ENCODE measurements at regions not wholly inside any gene's neighbourhood (a gene's known extent, or its start where the extent isn't known, plus 50 kb on each side); places are given as distances from the start of the nearest gene placed in this dataset.

GRCh38 chr13:47461816-47462215 lies 539.3 kb downstream of the SUCLA2 start:
- Mint-ChIP-seq H3K27ac (no peak overlapping the region), H3K4me3 (no peak overlapping the region), H3K4me1 (no peaks in the 10 kb centered on the region), H3K9me3 (peaks cover 7 to 8% of the 10 kb centered on the region in 2 donors), H3K36me3 (peaks cover 6% of the 10 kb centered on the region), H3K27me3 (ENCODE audit: low read depth in 2 of 2) (no peaks in the 10 kb centered on the region)
- ATAC-seq (no peak), DNase-seq (no peak)
- Histone ChIP-seq H3K36me3 (ENCODE audit: control insufficient read depth, insufficient read depth, low read length) (no peaks in the 10 kb centered on the region), H3K4me1 (ENCODE audit: control insufficient read depth, insufficient read depth, low read length) (no peaks in the 10 kb centered on the region), H3K4me3 (ENCODE audit: low read length) (no peak overlapping the region), H3K9me3 (ENCODE audit: control insufficient read depth, insufficient read depth, low read length) (peaks cover 8% of the 10 kb centered on the region), H3K27me3 (ENCODE audit: control insufficient read depth, insufficient read depth, low read length) (no peaks in the 10 kb centered on the region), H3K27ac (ENCODE audit: low read length) (no peak overlapping the region)
- intact Hi-C loops (cut with micrococcal nuclease) = no loop called here
- WGBS (ENCODE audit: insufficient coverage) = 90% methylated on average over 1 of the region's 1 CpG
- TF ChIP-seq, protein P1, sequence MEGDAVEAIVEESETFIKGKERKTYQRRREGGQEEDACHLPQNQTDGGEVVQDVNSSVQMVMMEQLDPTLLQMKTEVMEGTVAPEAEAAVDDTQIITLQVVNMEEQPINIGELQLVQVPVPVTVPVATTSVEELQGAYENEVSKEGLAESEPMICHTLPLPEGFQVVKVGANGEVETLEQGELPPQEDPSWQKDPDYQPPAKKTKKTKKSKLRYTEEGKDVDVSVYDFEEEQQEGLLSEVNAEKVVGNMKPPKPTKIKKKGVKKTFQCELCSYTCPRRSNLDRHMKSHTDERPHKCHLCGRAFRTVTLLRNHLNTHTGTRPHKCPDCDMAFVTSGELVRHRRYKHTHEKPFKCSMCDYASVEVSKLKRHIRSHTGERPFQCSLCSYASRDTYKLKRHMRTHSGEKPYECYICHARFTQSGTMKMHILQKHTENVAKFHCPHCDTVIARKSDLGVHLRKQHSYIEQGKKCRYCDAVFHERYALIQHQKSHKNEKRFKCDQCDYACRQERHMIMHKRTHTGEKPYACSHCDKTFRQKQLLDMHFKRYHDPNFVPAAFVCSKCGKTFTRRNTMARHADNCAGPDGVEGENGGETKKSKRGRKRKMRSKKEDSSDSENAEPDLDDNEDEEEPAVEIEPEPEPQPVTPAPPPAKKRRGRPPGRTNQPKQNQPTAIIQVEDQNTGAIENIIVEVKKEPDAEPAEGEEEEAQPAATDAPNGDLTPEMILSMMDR (IDR thresholded peaks at IDR 0.05) = no peak

GRCh38 chr13:47459512-47459911 lies 541.6 kb downstream of the SUCLA2 start:
- H3K4me1 Mint-ChIP-seq = no peaks in the 10 kb centered on the region
- ATAC-seq (no peak), DNase-seq (no peak)
- H3K4me1 ChIP-seq (ENCODE audit: control insufficient read depth, insufficient read depth, low read length) = no peaks in the 10 kb centered on the region
- TF ChIP-seq, protein P1 (IDR thresholded peaks at IDR 0.05) = no peak
- WGBS (ENCODE audit: insufficient coverage) = 18% methylated on average over 2 of the region's 2 CpGs
- H3K36me3 ChIP-seq (ENCODE audit: control insufficient read depth, insufficient read depth, low read length) = no peaks in the 10 kb centered on the region
- no peak overlapping the region for H3K4me3 ChIP-seq (ENCODE audit: low read length)
- peaks cover 8% of the 10 kb centered on the region for H3K9me3 ChIP-seq (ENCODE audit: control insufficient read depth, insufficient read depth, low read length)
- no peak overlapping the region for H3K27ac Mint-ChIP-seq
- intact Hi-C loops (cut with micrococcal nuclease) = no loop called here
- no peaks in the 10 kb centered on the region for H3K9me3 Mint-ChIP-seq
- no peak overlapping the region for H3K27ac ChIP-seq (ENCODE audit: low read length)
- no peaks in the 10 kb centered on the region for H3K27me3 Mint-ChIP-seq (ENCODE audit: low read depth in 2 of 2)
- H3K27me3 ChIP-seq (ENCODE audit: control insufficient read depth, insufficient read depth, low read length) = no peaks in the 10 kb centered on the region
- no peaks in the 10 kb centered on the region for H3K36me3 Mint-ChIP-seq
- no peak overlapping the region for H3K4me3 Mint-ChIP-seq

DNA sequence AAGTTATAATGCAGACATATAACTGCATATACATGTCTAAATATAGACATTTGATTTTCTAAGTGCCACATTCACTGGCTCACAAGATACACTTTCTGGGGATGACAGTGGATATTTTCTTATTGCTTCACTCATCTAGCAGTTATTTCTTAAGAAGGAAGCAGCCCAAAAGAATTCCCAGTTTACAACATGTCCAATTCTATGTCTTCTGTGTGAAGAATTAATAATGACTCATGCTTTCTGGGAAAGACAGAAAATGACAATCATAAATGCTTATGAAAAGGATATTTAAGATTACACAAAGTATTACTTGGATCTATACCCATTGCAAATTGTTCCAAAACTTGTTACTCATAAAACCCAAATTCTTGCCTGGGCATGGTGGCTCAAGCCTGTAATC lies 543.4 kb downstream of the SUCLA2 start:
- no peak for ATAC-seq
- H3K27ac ChIP-seq (ENCODE audit: low read length) = no peak overlapping the region
- no peaks in the 10 kb centered on the region for H3K9me3 ChIP-seq (ENCODE audit: control insufficient read depth, insufficient read depth, low read length)
- intact Hi-C loops (cut with micrococcal nuclease) = no loop called here
- H3K4me3 ChIP-seq (ENCODE audit: low read length) = no peak overlapping the region
- H3K27ac Mint-ChIP-seq = no peak overlapping the region
- H3K4me1 ChIP-seq (ENCODE audit: control insufficient read depth, insufficient read depth, low read length) = no peaks in the 10 kb centered on the region
- no peaks in the 10 kb centered on the region for H3K4me1 Mint-ChIP-seq
- no peaks in the 10 kb centered on the region for H3K36me3 Mint-ChIP-seq
- no peaks in the 10 kb centered on the region for H3K27me3 ChIP-seq (ENCODE audit: control insufficient read depth, insufficient read depth, low read length)
- DNase-seq = no peak
- peaks cover 1 to 2% of the 10 kb centered on the region in 2 donors for H3K9me3 Mint-ChIP-seq
- no peak overlapping the region for H3K4me3 Mint-ChIP-seq
- TF ChIP-seq, protein P1 (IDR thresholded peaks at IDR 0.05) = no peak
- no peaks in the 10 kb centered on the region for H3K36me3 ChIP-seq (ENCODE audit: control insufficient read depth, insufficient read depth, low read length)
- H3K27me3 Mint-ChIP-seq (ENCODE audit: low read depth in 2 of 2) = no peaks in the 10 kb centered on the region

DNA sequence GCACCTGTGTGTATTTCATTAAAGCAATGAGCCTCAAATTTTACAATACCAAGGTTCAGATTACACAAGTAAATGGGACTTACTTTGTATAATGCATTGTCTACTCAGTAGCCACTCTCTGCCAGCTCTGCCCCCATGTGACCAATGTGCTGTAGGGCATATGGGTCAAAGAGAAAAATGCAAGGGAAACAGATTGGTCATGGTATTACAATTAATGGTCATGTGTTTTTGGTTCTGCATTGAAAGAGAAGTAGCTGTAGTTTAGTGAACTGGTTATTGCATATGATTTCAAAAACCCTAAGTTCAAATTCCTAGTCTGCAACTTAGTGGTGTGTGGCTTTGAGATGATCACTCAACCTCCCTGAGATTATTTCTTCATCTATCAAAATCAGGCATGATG lies 545.4 kb downstream of the SUCLA2 start:
- no peak for ATAC-seq

More for the DNA sequence above, 545.4 kb downstream of the SUCLA2 start:
- Histone ChIP-seq H3K36me3 (ENCODE audit: control insufficient read depth, insufficient read depth, low read length) (no peaks in the 10 kb centered on the region), H3K27ac (ENCODE audit: low read length) (no peak overlapping the region), H3K27me3 (ENCODE audit: control insufficient read depth, insufficient read depth, low read length) (no peaks in the 10 kb centered on the region), H3K4me1 (ENCODE audit: control insufficient read depth, insufficient read depth, low read length) (no peaks in the 10 kb centered on the region), H3K4me3 (ENCODE audit: low read length) (no peak overlapping the region), H3K9me3 (ENCODE audit: control insufficient read depth, insufficient read depth, low read length) (no peaks in the 10 kb centered on the region)
- H3K4me1 Mint-ChIP-seq = no peaks in the 10 kb centered on the region
- DNase-seq = no peak
- H3K36me3 Mint-ChIP-seq = no peaks in the 10 kb centered on the region
- TF ChIP-seq, protein P1 (IDR thresholded peaks at IDR 0.05) = no peak
- no peak overlapping the region for H3K27ac Mint-ChIP-seq
- H3K27me3 Mint-ChIP-seq (ENCODE audit: low read depth in 2 of 2) = peaks cover 0 to 4% of the 10 kb centered on the region in 2 donors
- H3K9me3 Mint-ChIP-seq = peaks cover 4 to 6% of the 10 kb centered on the region in 2 donors
- no peak overlapping the region for H3K4me3 Mint-ChIP-seq
- intact Hi-C loops (cut with micrococcal nuclease) = no loop called here
